AG09319 (cell line): ENCODE measurements at regions not wholly inside any gene's neighbourhood (a gene's known extent, or its start where the extent isn't known, plus 50 kb on each side); places are given as distances from the start of the nearest gene placed in this dataset.
"Not testable (repeated sequence)": the region's sequence is repeated elsewhere in the genome, so short reads cannot be mapped to it uniquely, and the experiment has no call there.

ENCODE experiments used
- DNase-seq: peaks from one replicate; pipeline ENCODE4 v3.0.0-alpha.2; 2010; ENCODE audit warnings: low read depth; ENCODE audit errors: extremely low read depth
- TF ChIP-seq, protein P1 (sequence below): IDR thresholded peaks from 2 replicates; pipeline ENCODE4 v1.5.1; 2011; ENCODE audit warnings: low read depth, mild to moderate bottlenecking, inconsistent platforms, low read length, moderate library complexity

GRCh38 chr2:103169861-103170260, 408.0 kb downstream of the TMEM182 start:
- DNase-seq, result no peak
- TF ChIP-seq, protein P1, sequence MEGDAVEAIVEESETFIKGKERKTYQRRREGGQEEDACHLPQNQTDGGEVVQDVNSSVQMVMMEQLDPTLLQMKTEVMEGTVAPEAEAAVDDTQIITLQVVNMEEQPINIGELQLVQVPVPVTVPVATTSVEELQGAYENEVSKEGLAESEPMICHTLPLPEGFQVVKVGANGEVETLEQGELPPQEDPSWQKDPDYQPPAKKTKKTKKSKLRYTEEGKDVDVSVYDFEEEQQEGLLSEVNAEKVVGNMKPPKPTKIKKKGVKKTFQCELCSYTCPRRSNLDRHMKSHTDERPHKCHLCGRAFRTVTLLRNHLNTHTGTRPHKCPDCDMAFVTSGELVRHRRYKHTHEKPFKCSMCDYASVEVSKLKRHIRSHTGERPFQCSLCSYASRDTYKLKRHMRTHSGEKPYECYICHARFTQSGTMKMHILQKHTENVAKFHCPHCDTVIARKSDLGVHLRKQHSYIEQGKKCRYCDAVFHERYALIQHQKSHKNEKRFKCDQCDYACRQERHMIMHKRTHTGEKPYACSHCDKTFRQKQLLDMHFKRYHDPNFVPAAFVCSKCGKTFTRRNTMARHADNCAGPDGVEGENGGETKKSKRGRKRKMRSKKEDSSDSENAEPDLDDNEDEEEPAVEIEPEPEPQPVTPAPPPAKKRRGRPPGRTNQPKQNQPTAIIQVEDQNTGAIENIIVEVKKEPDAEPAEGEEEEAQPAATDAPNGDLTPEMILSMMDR, result no peak

GRCh38 chr2:103172821-103173220, 411.0 kb downstream of the TMEM182 start:
- TF ChIP-seq, protein P1, result no peak
- DNase-seq, result no peak

- DNase-seq, result no peak
- TF ChIP-seq, protein P1, result no peak
These were observed 412.9 kb downstream of the TMEM182 start for GRCh38 chr2:103174711-103175110.

DNA sequence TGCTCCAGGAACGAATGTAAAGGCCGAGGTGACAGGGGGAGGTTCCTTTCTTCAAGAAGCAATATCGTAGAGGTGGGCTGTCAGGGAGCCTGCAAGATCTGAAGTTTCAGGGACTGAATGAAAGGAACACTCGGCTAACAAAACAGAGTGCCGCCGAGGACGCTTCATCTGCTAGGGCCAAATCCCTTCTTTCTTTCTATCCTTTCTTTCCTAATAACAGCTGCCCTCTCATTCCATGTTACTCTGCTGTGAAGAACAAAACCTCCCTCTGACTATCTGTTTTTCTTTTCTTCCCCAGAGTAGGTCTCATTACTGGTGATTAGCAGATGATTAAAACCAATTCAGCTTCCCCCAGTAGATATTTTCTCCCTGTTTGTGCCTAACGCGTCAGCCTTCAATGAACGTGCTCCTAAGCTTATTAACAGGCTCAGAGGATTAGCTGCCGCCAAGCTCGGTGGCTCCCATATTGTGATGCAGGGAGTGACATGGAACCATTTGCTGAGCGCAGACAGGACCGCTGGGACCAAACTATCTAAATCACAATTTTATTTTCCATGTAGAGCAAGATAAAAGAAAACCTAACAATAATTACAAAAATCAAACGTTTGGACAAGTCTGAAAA, 414.6 kb downstream of the TMEM182 start:
- DNase-seq, result no peak
- TF ChIP-seq, protein P1, result no peak

- TF ChIP-seq, protein P1, result no peak
- DNase-seq, result no peak
These were observed 418.0 kb downstream of the TMEM182 start for GRCh38 chr2:103179798-103180197.

- TF ChIP-seq, protein P1, result no peak
- no peak for DNase-seq
These were observed 421.2 kb downstream of the TMEM182 start for GRCh38 chr2:103183061-103183460.

- TF ChIP-seq, protein P1, result no peak
- no peak for DNase-seq
These were observed 435.0 kb downstream of the TMEM182 start for GRCh38 chr2:103196802-103197201.

- DNase-seq, result not testable (repeated sequence)
These were observed 438.9 kb downstream of the TMEM182 start for GRCh38 chr2:103200774-103201173.
